ENCODE measurements at regions not wholly inside any gene's neighbourhood (a gene's known extent, or its start where the extent isn't known, plus 50 kb on each side); places are given as distances from the start of the nearest gene placed in this dataset.

GRCh38 chr18:60123031-60123430, 223.2 kb downstream of the PMAIP1 start:
- H3K79me2 ChIP-seq: no peaks in the 10 kb centered on the region

GRCh38 chr18:60122339-60122738, 222.5 kb downstream of the PMAIP1 start:
- Histone ChIP-seq H2AFZ (no peak overlapping the region), H3K4me3 (no peak overlapping the region), H3K4me2 (no peak overlapping the region), H3K9me2 (replicated peaks; ENCODE audit: insufficient read depth) (no peaks in the 10 kb centered on the region), H3K27ac (no peak overlapping the region), H3K9me3 (ENCODE audit: low read depth) (no peaks in the 10 kb centered on the region), H3K36me3 (replicated peaks; ENCODE audit: insufficient read depth, low read depth) (no peaks in the 10 kb centered on the region), H3K27me3 (no peaks in the 10 kb centered on the region), H3K79me2 (no peaks in the 10 kb centered on the region), H4K20me1 (ENCODE audit: insufficient read depth, poor library complexity, severe bottlenecking) (no peaks in the 10 kb centered on the region), H3K4me1 (ENCODE audit: insufficient read depth) (no peaks in the 10 kb centered on the region)
- DNase-seq (ENCODE audit: low spot score): no peak
- TF ChIP-seq EZH2 (IDR thresholded peaks at IDR 0.05; ENCODE audit: borderline replicate concordance): no peak
- TF ChIP-seq EZH2phosphoT487 (IDR thresholded peaks at IDR 0.05; ENCODE audit: low read depth, severe bottlenecking, unreplicated experiment): no peak
- TF ChIP-seq CTCF (IDR thresholded peaks at IDR 0.05; ENCODE audit: poor library complexity): no peak

More at GRCh38 chr18:60123031-60123430, 223.2 kb downstream of the PMAIP1 start:
- Histone ChIP-seq H3K9me2 (replicated peaks; ENCODE audit: insufficient read depth) (no peaks in the 10 kb centered on the region), H3K36me3 (replicated peaks; ENCODE audit: insufficient read depth, low read depth) (no peaks in the 10 kb centered on the region), H3K27ac (no peak overlapping the region), H3K27me3 (no peaks in the 10 kb centered on the region), H3K4me1 (ENCODE audit: insufficient read depth) (no peaks in the 10 kb centered on the region), H4K20me1 (ENCODE audit: insufficient read depth, poor library complexity, severe bottlenecking) (no peaks in the 10 kb centered on the region), H3K4me2 (no peak overlapping the region), H3K9me3 (ENCODE audit: low read depth) (no peaks in the 10 kb centered on the region), H3K4me3 (no peak overlapping the region), H2AFZ (no peak overlapping the region)
- WGBS (ENCODE audit: low lambda C conversion rate, missing lambda C conversion rate): 96% methylated on average over 1 of the region's 1 CpG
- DNase-seq (ENCODE audit: low spot score): no peak
- no peak for TF ChIP-seq EZH2phosphoT487 (IDR thresholded peaks at IDR 0.05; ENCODE audit: low read depth, severe bottlenecking, unreplicated experiment)
- TF ChIP-seq CTCF (IDR thresholded peaks at IDR 0.05; ENCODE audit: poor library complexity): no peak
- TF ChIP-seq EZH2 (IDR thresholded peaks at IDR 0.05; ENCODE audit: borderline replicate concordance): no peak

DNA sequence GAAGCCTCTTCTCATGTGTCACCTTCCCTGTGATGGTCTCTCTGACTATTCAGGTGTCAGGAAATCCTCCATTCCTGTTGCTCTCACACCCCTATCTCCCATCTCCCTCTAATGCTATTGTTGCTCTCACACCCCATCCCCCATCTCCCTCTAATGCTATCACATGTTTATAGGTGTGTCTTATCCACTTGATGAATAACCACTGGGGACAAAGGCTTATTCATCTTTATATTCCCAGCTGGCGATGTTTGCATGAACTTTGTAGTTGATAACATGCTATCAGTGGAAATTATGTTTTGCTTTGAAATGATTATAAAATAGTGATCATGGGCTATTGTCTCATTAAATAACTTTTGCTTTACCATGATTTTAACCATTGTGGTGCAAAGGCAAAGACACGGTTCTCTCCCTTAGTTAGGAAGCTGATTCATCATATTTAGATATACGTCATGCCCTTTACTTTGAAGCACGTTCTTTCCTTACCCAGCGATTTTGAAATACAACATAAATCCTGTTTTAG, 220.5 kb downstream of the PMAIP1 start:
- Histone ChIP-seq H3K4me1 (ENCODE audit: insufficient read depth) (no peaks in the 10 kb centered on the region), H3K27me3 (no peaks in the 10 kb centered on the region), H2AFZ (no peak overlapping the region), H3K4me2 (no peak overlapping the region), H3K27ac (peak overlapping the region; percentile 44), H3K9me2 (replicated peaks; ENCODE audit: insufficient read depth) (no peaks in the 10 kb centered on the region), H4K20me1 (ENCODE audit: insufficient read depth, poor library complexity, severe bottlenecking) (no peaks in the 10 kb centered on the region), H3K36me3 (replicated peaks; ENCODE audit: insufficient read depth, low read depth) (no peaks in the 10 kb centered on the region), H3K79me2 (no peaks in the 10 kb centered on the region), H3K4me3 (no peak overlapping the region), H3K9me3 (ENCODE audit: low read depth) (no peaks in the 10 kb centered on the region)
- peak; percentile 17 for DNase-seq (ENCODE audit: low spot score)
- 80% methylated on average over 5 of the region's 5 CpGs for WGBS (ENCODE audit: low lambda C conversion rate, missing lambda C conversion rate)
- TF ChIP-seq EZH2 (IDR thresholded peaks at IDR 0.05; ENCODE audit: borderline replicate concordance) (no peak), EZH2phosphoT487 (IDR thresholded peaks at IDR 0.05; ENCODE audit: low read depth, severe bottlenecking, unreplicated experiment) (no peak), CTCF (IDR thresholded peaks at IDR 0.05; ENCODE audit: poor library complexity) (no peak)

GRCh38 chr18:60117321-60117720, 217.5 kb downstream of the PMAIP1 start:
- TF ChIP-seq EZH2 (IDR thresholded peaks at IDR 0.05; ENCODE audit: borderline replicate concordance): no peak
- TF ChIP-seq EZH2phosphoT487 (IDR thresholded peaks at IDR 0.05; ENCODE audit: low read depth, severe bottlenecking, unreplicated experiment): no peak
- no peak for TF ChIP-seq CTCF (IDR thresholded peaks at IDR 0.05; ENCODE audit: poor library complexity)
- Histone ChIP-seq H3K36me3 (replicated peaks; ENCODE audit: insufficient read depth, low read depth) (no peaks in the 10 kb centered on the region), H2AFZ (no peak overlapping the region), H3K9me3 (ENCODE audit: low read depth) (no peaks in the 10 kb centered on the region), H3K4me3 (no peak overlapping the region), H3K27me3 (no peaks in the 10 kb centered on the region), H3K9me2 (replicated peaks; ENCODE audit: insufficient read depth) (no peaks in the 10 kb centered on the region), H3K4me1 (ENCODE audit: insufficient read depth) (peaks cover 4% of the 10 kb centered on the region), H3K27ac (no peak overlapping the region), H3K79me2 (no peaks in the 10 kb centered on the region), H3K4me2 (peak overlapping the region; percentile 55), H4K20me1 (ENCODE audit: insufficient read depth, poor library complexity, severe bottlenecking) (no peaks in the 10 kb centered on the region)
- DNase-seq (ENCODE audit: low spot score): no peak
- WGBS (ENCODE audit: low lambda C conversion rate, missing lambda C conversion rate): 31% methylated on average over 6 of the region's 6 CpGs
